Gastroesophageal sphincter (tissue), 4 donors: ENCODE measurements at regions not wholly inside any gene's neighbourhood (a gene's known extent, or its start where the extent isn't known, plus 50 kb on each side); places are given as distances from the start of the nearest gene placed in this dataset.

ENCODE experiments used
- ATAC-seq: fragments of 150-250 bp; one replicate; pipeline ENCODE4 v1.9.1; 2016; ENCODE audit warnings: mild to moderate bottlenecking, moderate library complexity
- H3K27ac ChIP-seq, 4 donors: fragments of 200-600 bp; sonication (generic) in 3 of 4; 1 replicate in 3 of 4; 2 replicates in 1 of 4; pipeline ENCODE4 v1.5.1; 2016 to 2019
- H3K27me3 ChIP-seq: fragments of 200-600 bp; sonication (generic); one replicate; pipeline ENCODE4 v1.5.1; 2019
- H3K36me3 ChIP-seq, 2 donors: fragments of 200-600 bp; sonication (generic); one replicate each; pipeline ENCODE4 v1.5.1; 2019; ENCODE audit warnings: control low read depth in 1 of 2
- H3K4me1 ChIP-seq, 3 donors: fragments of 200-600 bp; sonication (generic); 1 replicate in 2 of 3; 2 replicates in 1 of 3; pipeline ENCODE4 v1.5.1; 2016 to 2019; ENCODE audit warnings: control low read depth in 2 of 3
- H3K4me3 ChIP-seq, 2 donors: fragments of 200-600 bp; sonication (generic); one replicate each; pipeline ENCODE4 v1.5.1; 2019; ENCODE audit warnings: mild to moderate bottlenecking in 1 of 2, moderate library complexity in 1 of 2
- H3K9me3 ChIP-seq, 3 donors: fragments of 200-600 bp; sonication (generic); one replicate each; pipeline ENCODE4 v1.5.1; 2017 to 2019; ENCODE audit warnings: control low read depth in 2 of 3
- CTCF ChIP-seq, 4 experiments: fragments of 200-600 bp in 2 of 4; fragments of 450-650 bp in 2 of 4; sonication (generic) in 1 of 4; IDR thresholded peaks; one replicate each; pipeline ENCODE4 v1.5.1; 2017 to 2019; ENCODE audit warnings: antibody characterized with exemption in 4 of 4, mild to moderate bottlenecking in 2 of 4, moderate library complexity in 2 of 4
- EP300 ChIP-seq: sonication (generic); formaldehyde crosslinking; IDR thresholded peaks from one replicate; pipeline ENCODE4 v1.6.1; 2017; ENCODE audit warnings: antibody characterized with exemption, mild to moderate bottlenecking
- POLR2A ChIP-seq, 2 donors: fragments of 450-650 bp; IDR thresholded peaks; one replicate each; pipeline ENCODE4 v1.6.1; 2017; ENCODE audit warnings: antibody characterized with exemption in 2 of 2, mild to moderate bottlenecking in 2 of 2, moderate library complexity in 1 of 2
- POLR2AphosphoS5 ChIP-seq: sonication (generic); formaldehyde crosslinking; IDR thresholded peaks from one replicate; pipeline ENCODE4 v1.6.1; 2017; ENCODE audit warnings: antibody characterized with exemption
- WGBS, 2 donors: methylation state at CpG; one replicate each; pipeline ENCODE4 v1.1.5; 2018; ENCODE audit warnings: low coverage in 1 of 2; 5-methylcytosine and 5-hydroxymethylcytosine counted together

- whole genome bisulfite sequencing, 2 donors, result 42 to 60% methylated on average over 2 to 3 of the region's 4 CpGs
Measured at GRCh38 chr12:107359382-107359781, 266.0 kb upstream of the CRY1 start.

GRCh38 chr12:107360033-107360432 lies 266.7 kb upstream of the CRY1 start:
- Histone ChIP-seq H3K4me1 (no peaks in the 10 kb centered on the region), H3K36me3 (no peaks in the 10 kb centered on the region), H3K27ac (no peak overlapping the region), H3K9me3 (peaks cover 0 to 9% (median 0%) of the 10 kb centered on the region in 3 donors), H3K4me3 (no peak overlapping the region), H3K27me3 (peaks cover 38% of the 10 kb centered on the region)
- ATAC-seq, result no peak
- TF ChIP-seq POLR2A (IDR thresholded peaks at IDR 0.05), result no peak
- TF ChIP-seq POLR2AphosphoS5, result no peak
- TF ChIP-seq EP300, result no peak
- no peak for TF ChIP-seq CTCF (IDR thresholded peaks at IDR 0.05)

More at GRCh38 chr12:107359382-107359781, 266.0 kb upstream of the CRY1 start:
- Histone ChIP-seq H3K27ac (no peak overlapping the region), H3K9me3 (peaks cover 0 to 9% (median 0%) of the 10 kb centered on the region in 3 donors), H3K4me1 (no peaks in the 10 kb centered on the region), H3K36me3 (no peaks in the 10 kb centered on the region), H3K4me3 (no peak overlapping the region), H3K27me3 (peaks cover 35% of the 10 kb centered on the region)
- TF ChIP-seq POLR2A (IDR thresholded peaks at IDR 0.05), result no peak
- TF ChIP-seq POLR2AphosphoS5, result no peak
- no peak for ATAC-seq

DNA sequence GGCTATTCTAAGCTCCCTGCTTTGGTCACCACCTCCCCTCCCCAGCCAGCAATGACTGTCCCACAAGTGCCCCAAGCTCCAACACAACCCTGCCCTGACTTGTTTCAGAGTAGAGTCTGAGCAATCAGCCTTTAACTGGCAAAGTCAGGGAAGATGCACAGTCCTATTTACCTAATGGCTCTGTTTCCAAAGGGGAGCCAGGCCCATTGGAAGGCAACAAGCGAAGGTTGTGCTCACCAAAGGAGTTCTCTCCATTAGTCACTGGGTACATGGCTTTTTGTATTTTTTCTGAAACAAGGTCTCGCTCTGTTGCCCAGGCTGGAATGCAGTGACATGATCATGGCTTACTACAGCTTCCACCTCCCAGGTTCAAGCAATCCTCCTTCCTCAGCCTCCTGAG lies 267.1 kb upstream of the CRY1 start:
- peaks cover 0 to 9% (median 0%) of the 10 kb centered on the region in 3 donors for H3K9me3 ChIP-seq
- H3K36me3 ChIP-seq, result no peaks in the 10 kb centered on the region
- H3K4me3 ChIP-seq, result no peak overlapping the region
- no peak for TF ChIP-seq POLR2A (IDR thresholded peaks at IDR 0.05)
- TF ChIP-seq EP300, result no peak
- no peak for TF ChIP-seq POLR2AphosphoS5
- no peak for TF ChIP-seq CTCF (IDR thresholded peaks at IDR 0.05)
- no peak for ATAC-seq
- peaks cover 36% of the 10 kb centered on the region for H3K27me3 ChIP-seq
- WGBS, 2 donors, result 86 to 90% methylated on average over 1 to 2 of the region's 2 CpGs
- H3K27ac ChIP-seq, result no peak overlapping the region
- H3K4me1 ChIP-seq, result no peaks in the 10 kb centered on the region

DNA sequence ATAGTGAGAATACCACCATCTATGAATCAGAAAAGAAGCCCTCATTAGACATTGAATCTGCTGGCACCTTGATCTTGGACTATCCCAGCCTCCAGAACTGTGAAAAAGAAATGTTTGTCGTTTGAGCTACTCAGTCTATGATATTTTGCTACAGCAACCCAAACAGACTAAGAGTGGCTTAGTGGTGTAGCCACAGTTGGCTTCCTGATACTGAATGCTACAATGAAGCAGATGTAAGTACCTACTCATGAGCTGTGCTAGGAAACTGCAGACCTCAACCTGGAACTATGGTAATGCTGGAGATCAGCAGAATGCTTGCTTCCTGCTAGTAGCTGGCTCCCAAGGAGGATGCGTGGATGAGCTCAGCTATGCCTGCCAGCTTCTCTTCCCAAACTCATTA lies 268.6 kb upstream of the CRY1 start:
- H3K27ac ChIP-seq, result no peak overlapping the region
- TF ChIP-seq CTCF (IDR thresholded peaks at IDR 0.05) (no peak), POLR2A (IDR thresholded peaks at IDR 0.05) (no peak), EP300 (no peak), POLR2AphosphoS5 (no peak)
- whole genome bisulfite sequencing, 2 donors, result 58 to 100% methylated on average over 1 to 2 of the region's 2 CpGs
- no peak overlapping the region for H3K4me3 ChIP-seq
- no peak for ATAC-seq
- peaks cover 37% of the 10 kb centered on the region for H3K27me3 ChIP-seq
- H3K36me3 ChIP-seq, result no peaks in the 10 kb centered on the region
- peaks cover 0 to 9% (median 0%) of the 10 kb centered on the region in 3 donors for H3K9me3 ChIP-seq
- H3K4me1 ChIP-seq, result no peaks in the 10 kb centered on the region

GRCh38 chr12:107362960-107363359 lies 269.6 kb upstream of the CRY1 start:
- ATAC-seq, result no peak
- peaks cover 0 to 9% (median 0%) of the 10 kb centered on the region in 3 donors for H3K9me3 ChIP-seq
- WGBS, 2 donors, result 77 to 89% methylated on average over 3 to 5 of the region's 5 CpGs
- H3K4me3 ChIP-seq, result no peak overlapping the region
- TF ChIP-seq POLR2AphosphoS5 (no peak), CTCF (IDR thresholded peaks at IDR 0.05) (no peak), POLR2A (IDR thresholded peaks at IDR 0.05) (no peak), EP300 (no peak)
- no peaks in the 10 kb centered on the region for H3K36me3 ChIP-seq
- no peaks in the 10 kb centered on the region for H3K4me1 ChIP-seq
- H3K27ac ChIP-seq, result no peak overlapping the region
- H3K27me3 ChIP-seq, result peaks cover 37% of the 10 kb centered on the region
